Bronchial epithelial cell (primary cell): ENCODE measurements at regions not wholly inside any gene's neighbourhood (a gene's known extent, or its start where the extent isn't known, plus 50 kb on each side); places are given as distances from the start of the nearest gene placed in this dataset.
"Not testable (repeated sequence)": the region's sequence is repeated elsewhere in the genome, so short reads cannot be mapped to it uniquely, and the experiment has no call there.

Experiments used
- DNase-seq: peaks from one replicate; pipeline ENCODE4 v3.0.0-alpha.2; 2010; ENCODE audit warnings: low read depth
- FAIRE-seq: peaks from 2 replicates; lab custom pipeline; 2011; peaks lifted over from hg19 to GRCh38; lab: Jason Lieb, UNC
- H3K27me3 ChIP-seq: 2 replicates; pipeline ENCODE4 v1.5.1; 2011; ENCODE audit warnings: low read length; ENCODE audit not compliant: control insufficient read depth, insufficient read depth
- H3K36me3 ChIP-seq: 2 replicates; pipeline ENCODE4 v1.5.1; 2011; ENCODE audit warnings: low read length; ENCODE audit not compliant: control insufficient read depth, insufficient read depth
- H3K4me3 ChIP-seq: 2 replicates; pipeline ENCODE4 v1.5.1; 2011; ENCODE audit warnings: mild to moderate bottlenecking, low read depth, low read length, control low read depth
- CTCF ChIP-seq: IDR thresholded peaks from 2 replicates; pipeline ENCODE4 v1.5.1; 2011; ENCODE audit warnings: mild to moderate bottlenecking, moderate library complexity, low read length, control low read depth, inconsistent platforms; ENCODE audit not compliant: insufficient read depth, severe bottlenecking

- TF ChIP-seq CTCF, result no peak
- H3K27me3 ChIP-seq, result no peaks in the 10 kb centered on the region
- H3K36me3 ChIP-seq, result no peaks in the 10 kb centered on the region
- H3K4me3 ChIP-seq, result no peak overlapping the region
- DNase-seq, result no peak
- FAIRE-seq, result no peak
These were observed 585.9 kb downstream of the PRR16 start for GRCh38 chr5:121049971-121050370.

- TF ChIP-seq CTCF, result no peak
- no peaks in the 10 kb centered on the region for H3K36me3 ChIP-seq
- FAIRE-seq (no peak), DNase-seq (no peak)
- no peaks in the 10 kb centered on the region for H3K27me3 ChIP-seq
- no peak overlapping the region for H3K4me3 ChIP-seq
These were observed 589.2 kb downstream of the PRR16 start for GRCh38 chr5:121053055-121053985.

GRCh38 chr5:121055586-121055985 lies 591.5 kb downstream of the PRR16 start:
- no peak for FAIRE-seq
- TF ChIP-seq CTCF, result no peak
- H3K4me3 ChIP-seq, result no peak overlapping the region
- no peak for DNase-seq
- no peaks in the 10 kb centered on the region for H3K27me3 ChIP-seq
- H3K36me3 ChIP-seq, result no peaks in the 10 kb centered on the region

GRCh38 chr5:121064241-121064640 lies 600.1 kb downstream of the PRR16 start:
- FAIRE-seq, H3K36me3 ChIP-seq, H3K4me3 ChIP-seq, H3K27me3 ChIP-seq, DNase-seq: not testable (repeated sequence)

GRCh38 chr5:121086671-121087070 lies 622.6 kb downstream of the PRR16 start:
- TF ChIP-seq CTCF, result no peak
- Histone ChIP-seq H3K27me3 (no peaks in the 10 kb centered on the region), H3K36me3 (no peaks in the 10 kb centered on the region), H3K4me3 (no peak overlapping the region)
- FAIRE-seq (no peak), DNase-seq (no peak)

- Histone ChIP-seq H3K36me3 (no peaks in the 10 kb centered on the region), H3K4me3 (no peak overlapping the region), H3K27me3 (no peaks in the 10 kb centered on the region)
- FAIRE-seq, result no peak
- DNase-seq, result no peak
- no peak for TF ChIP-seq CTCF
These were observed 623.5 kb downstream of the PRR16 start for GRCh38 chr5:121087560-121087959.
